B cell (primary cell): ENCODE measurements at regions not wholly inside any gene's neighbourhood (a gene's known extent, or its start where the extent isn't known, plus 50 kb on each side); places are given as distances from the start of the nearest gene placed in this dataset.

Source experiments
- ATAC-seq: fragments of 200-7000 bp; cut with Tn5 transposase; one replicate; pipeline ENCODE4 v1.10.0; 2021; ENCODE audit warnings: low read depth, mild to moderate bottlenecking, moderate number of reproducible peaks, moderate library complexity
- CTCF ChIA-PET: fragments of 350-600 bp; sonication (Branson Sonifier 250); formaldehyde crosslinking; loops from one replicate; lab custom pipeline; 2021; ENCODE audit warnings: antibody characterized with exemption, inconsistent platforms; lab: Charles Lee
- POLR2A ChIA-PET: fragments of 350-600 bp; sonication (Branson Sonifier 250); formaldehyde crosslinking; loops from one replicate; lab custom pipeline; 2021; ENCODE audit warnings: antibody characterized with exemption; lab: Charles Lee
- DNase-seq: peaks from one replicate; pipeline ENCODE4 v3.0.0; 2013
- H2AFZ ChIP-seq: 2 replicates; pipeline ENCODE4 v1.6.1; 2012; ENCODE audit warnings: mild to moderate bottlenecking, low read depth, low read length; ENCODE audit not compliant: insufficient read depth, poor library complexity, severe bottlenecking
- H3K27ac ChIP-seq, 2 donors: 1 replicate in 1 of 2; 2 replicates in 1 of 2; pipeline ENCODE4 v1.5.1; 2012 to 2013; ENCODE audit warnings: low read length in 2 of 2, mild to moderate bottlenecking in 2 of 2, moderate library complexity in 1 of 2
- H3K27me3 ChIP-seq, 4 experiments: fragments of 200-600 bp in 1 of 4; sonication (generic) in 1 of 4; replicated peaks in 1 of 4; 1 replicate in 2 of 4; 2 replicates in 2 of 4; pipeline versions ENCODE4 v1.6.1 to v1.7.0; 2013 to 2016; ENCODE audit warnings: low read length in 3 of 4, mild to moderate bottlenecking in 2 of 4, mixed read lengths in 1 of 4, moderate library complexity in 1 of 4; ENCODE audit not compliant: insufficient read depth in 4 of 4, control insufficient read depth in 3 of 4; ENCODE audit errors: control extremely low read depth in 1 of 4
- H3K36me3 ChIP-seq, 2 experiments: replicated peaks in 1 of 2; 1 replicate in 1 of 2; 2 replicates in 1 of 2; pipeline versions ENCODE4 v1.6.1 to v1.7.1; 2013; ENCODE audit warnings: low read length in 1 of 2; ENCODE audit not compliant: insufficient read depth in 2 of 2, control insufficient read depth in 1 of 2; ENCODE audit errors: control extremely low read depth in 1 of 2, extremely low read depth in 1 of 2
- H3K4me1 ChIP-seq, 2 donors: fragments of 200-600 bp in 1 of 2; sonication (generic) in 1 of 2; 1 replicate in 1 of 2; 2 replicates in 1 of 2; pipeline versions ENCODE4 v1.5.1 to v1.6.1; 2013 to 2017; ENCODE audit warnings: low read length in 2 of 2; ENCODE audit not compliant: control insufficient read depth in 2 of 2, insufficient read depth in 2 of 2
- H3K4me2 ChIP-seq: replicated peaks from 2 replicates; pipeline ENCODE3; 2012; ENCODE audit warnings: mild to moderate bottlenecking, low read depth, low read length; ENCODE audit not compliant: poor library complexity, severe bottlenecking
- H3K4me3 ChIP-seq, 5 experiments: fragments of 200-600 bp in 1 of 5; sonication (generic) in 1 of 5; 1 replicate in 3 of 5; 2 replicates in 2 of 5; pipeline versions ENCODE4 v1.5.1 to v1.7.0; 2011 to 2016; ENCODE audit warnings: low read length in 4 of 5, mild to moderate bottlenecking in 4 of 5, low read depth in 2 of 5, control low read depth in 1 of 5, moderate library complexity in 1 of 5; ENCODE audit not compliant: insufficient read depth in 1 of 5; ENCODE audit errors: control extremely low read depth in 1 of 5, extremely low read depth in 1 of 5
- H3K79me2 ChIP-seq: fragments of 200-600 bp; sonication (generic); one replicate; pipeline ENCODE4 v1.6.0; 2016; ENCODE audit warnings: low read length; ENCODE audit not compliant: control insufficient read depth, insufficient read depth
- H3K9ac ChIP-seq: fragments of 200-600 bp; sonication (generic); 2 replicates; pipeline ENCODE4 v1.6.1; 2017; ENCODE audit warnings: mild to moderate bottlenecking, low read length, moderate library complexity
- H3K9me3 ChIP-seq, 3 donors: one replicate each; pipeline versions ENCODE4 v1.6.1 to v1.7.1; 2013; ENCODE audit warnings: low read length in 2 of 3; ENCODE audit not compliant: control insufficient read depth in 2 of 3, insufficient read depth in 1 of 3; ENCODE audit errors: control extremely low read depth in 1 of 3
- H4K20me1 ChIP-seq: 2 replicates; pipeline ENCODE4 v1.6.0; 2012; ENCODE audit warnings: mild to moderate bottlenecking, low read length; ENCODE audit not compliant: insufficient read depth, control insufficient read depth, poor library complexity, severe bottlenecking
- H3K27ac Mint-ChIP-seq: one replicate; pipeline ENCODE4 v1.8.0; 2021; ENCODE audit warnings: mixed read lengths
- H3K27me3 Mint-ChIP-seq: one replicate; pipeline ENCODE4 v1.8.0; 2021; ENCODE audit warnings: mixed read lengths
- H3K4me1 Mint-ChIP-seq: one replicate; pipeline ENCODE4 v1.8.0; 2021; ENCODE audit warnings: mixed read lengths
- H3K4me3 Mint-ChIP-seq: one replicate; pipeline ENCODE4 v1.8.0; 2021; ENCODE audit warnings: mixed read lengths
- H3K9me3 Mint-ChIP-seq: one replicate; pipeline ENCODE4 v1.8.0; 2022; ENCODE audit warnings: mixed read lengths; ENCODE audit not compliant: insufficient read depth
- CTCF ChIP-seq: fragments of 200-600 bp; IDR thresholded peaks from one replicate; pipeline ENCODE4 v1.8.0; 2022; ENCODE audit warnings: antibody characterized with exemption, mild to moderate bottlenecking
- EZH2 ChIP-seq: IDR thresholded peaks from 2 replicates; pipeline ENCODE4 v1.6.1; 2012; ENCODE audit warnings: borderline replicate concordance, low read depth, mild to moderate bottlenecking, moderate library complexity, low read length; ENCODE audit not compliant: insufficient read depth, poor library complexity, severe bottlenecking
- WGBS: methylation state at CpG from one replicate; pipeline ENCODE4 v1.1.5; 2013; ENCODE audit warnings: missing lambda C conversion rate; ENCODE audit not compliant: insufficient coverage; 5-methylcytosine and 5-hydroxymethylcytosine counted together
- intact Hi-C: fragments of 100-400 bp; cut with micrococcal nuclease; formaldehyde crosslinking; loops from one replicate; pipeline ENCODE4 v1.10.0; 2022

- DNase-seq (no peak), ATAC-seq (no peak)
- no peak overlapping the region for H2AFZ ChIP-seq
- H3K4me3 ChIP-seq = no peak overlapping the region
- Mint-ChIP-seq H3K27me3 (peaks cover 13% of the 10 kb centered on the region), H3K4me3 (no peak overlapping the region), H3K9me3 (no peaks in the 10 kb centered on the region), H3K27ac (no peak overlapping the region), H3K4me1 (peaks cover 8% of the 10 kb centered on the region)
- no peaks in the 10 kb centered on the region for H3K36me3 ChIP-seq
- no peak overlapping the region for H3K9ac ChIP-seq
- H3K79me2 ChIP-seq = no peaks in the 10 kb centered on the region
- no peak overlapping the region for H3K27ac ChIP-seq
- peaks cover 0 to 5% (median 4%) of the 10 kb centered on the region in 3 donors for H3K9me3 ChIP-seq
- H3K4me2 ChIP-seq = no peak overlapping the region
- TF ChIP-seq EZH2 (no peak), CTCF (no peak)
- H4K20me1 ChIP-seq = no peaks in the 10 kb centered on the region
- no peaks in the 10 kb centered on the region for H3K27me3 ChIP-seq
- POLR2A ChIA-PET = no interaction called here
- H3K4me1 ChIP-seq = peaks cover 5 to 9% of the 10 kb centered on the region in 2 donors
- intact Hi-C loops = no loop called here
- CTCF ChIA-PET = no interaction called here
- 78% methylated on average over 1 of the region's 3 CpGs for WGBS
Observed at GRCh38 chr12:94041850-94042249, 106.5 kb upstream of the PLXNC1 start.

GRCh38 chr12:94042321-94042720 lies 106.1 kb upstream of the PLXNC1 start:
- Mint-ChIP-seq H3K27ac (no peak overlapping the region), H3K4me3 (no peak overlapping the region), H3K4me1 (peaks cover 8% of the 10 kb centered on the region), H3K27me3 (peaks cover 10% of the 10 kb centered on the region), H3K9me3 (no peaks in the 10 kb centered on the region)
- WGBS = 100% methylated on average over 3 of the region's 4 CpGs
- H3K4me1 ChIP-seq = peaks cover 5 to 9% of the 10 kb centered on the region in 2 donors
- no peak for TF ChIP-seq EZH2
- TF ChIP-seq CTCF = no peak
- H3K4me2 ChIP-seq = no peak overlapping the region
- ATAC-seq (no peak), DNase-seq (no peak)
- peaks cover 0 to 5% (median 4%) of the 10 kb centered on the region in 3 donors for H3K9me3 ChIP-seq
- no peak overlapping the region for H3K27ac ChIP-seq
- no peak overlapping the region for H3K4me3 ChIP-seq
- H3K9ac ChIP-seq = no peak overlapping the region
- no peak overlapping the region for H2AFZ ChIP-seq
- ChIA-PET POLR2A (no interaction called here), CTCF (no interaction called here)
- no peaks in the 10 kb centered on the region for H3K79me2 ChIP-seq
- no peaks in the 10 kb centered on the region for H3K36me3 ChIP-seq
- intact Hi-C loops = no loop called here
- H4K20me1 ChIP-seq = no peaks in the 10 kb centered on the region
- no peaks in the 10 kb centered on the region for H3K27me3 ChIP-seq
